ENCODE measurements at regions not wholly inside any gene's neighbourhood (a gene's known extent, or its start where the extent isn't known, plus 50 kb on each side); places are given as distances from the start of the nearest gene placed in this dataset.

GRCh38 chr4:189822326-189822725 lies 118.3 kb upstream of the FRG1 start:
- no peak for TF ChIP-seq TAF1 (IDR thresholded peaks at IDR 0.05; ENCODE audit: borderline replicate concordance, low read depth, low read length)
- no peak for TF ChIP-seq POLR2A (IDR thresholded peaks at IDR 0.05; ENCODE audit: low read depth, low read length)
- TF ChIP-seq POLR2AphosphoS5 (IDR thresholded peaks at IDR 0.05; ENCODE audit: low read depth, low read length) = no peak

Measured in GM12892 (cell line).